DMS 273 (cell line): ENCODE measurements at regions not wholly inside any gene's neighbourhood (a gene's known extent, or its start where the extent isn't known, plus 50 kb on each side); places are given as distances from the start of the nearest gene placed in this dataset.

Source experiments
- DNase-seq: peaks from one replicate; lab custom pipeline; 2025; ENCODE audit not compliant: unreplicated experiment; lab: John Stamatoyannopoulos, UW

DNA sequence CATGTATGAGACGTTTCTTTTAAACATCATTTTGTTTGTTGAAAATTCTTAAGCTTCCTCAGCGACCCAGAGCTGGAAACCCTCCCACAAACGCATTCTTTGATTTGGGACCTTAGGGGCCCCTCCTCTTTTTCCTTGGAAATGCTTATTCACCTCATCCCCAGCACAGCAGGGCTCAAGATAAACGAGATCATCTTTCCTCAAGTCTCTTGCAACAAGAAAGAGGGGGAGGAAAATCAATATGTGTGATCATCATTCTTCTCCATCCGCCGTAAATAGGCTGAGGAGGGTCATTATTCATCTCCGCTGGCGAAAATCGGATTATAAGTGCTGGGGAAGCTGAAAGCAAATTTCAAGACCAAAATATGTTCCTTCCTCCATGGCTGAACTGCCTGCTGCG is 1415.2 kb downstream of the AACS start:
- no peak for DNase-seq

DNA sequence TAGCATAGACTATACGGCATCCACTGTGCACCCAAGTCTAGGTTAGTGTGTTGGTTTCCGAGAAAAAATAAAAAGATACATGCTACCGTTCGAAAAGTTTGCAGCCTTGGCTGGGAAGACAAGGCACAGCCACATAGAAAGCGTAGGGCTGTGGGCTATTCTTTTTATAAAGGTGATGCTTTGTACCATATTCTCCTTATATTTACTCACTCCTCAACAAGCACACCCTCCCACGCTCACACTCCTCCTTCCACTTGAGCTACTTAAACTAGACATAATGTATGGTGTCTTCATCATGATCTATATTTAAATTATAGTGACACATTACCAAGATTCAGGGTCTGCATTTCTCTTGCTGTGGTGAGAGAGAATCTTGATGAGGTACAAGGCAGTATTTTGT is 1416.5 kb downstream of the AACS start:
- DNase-seq = no peak

DNA sequence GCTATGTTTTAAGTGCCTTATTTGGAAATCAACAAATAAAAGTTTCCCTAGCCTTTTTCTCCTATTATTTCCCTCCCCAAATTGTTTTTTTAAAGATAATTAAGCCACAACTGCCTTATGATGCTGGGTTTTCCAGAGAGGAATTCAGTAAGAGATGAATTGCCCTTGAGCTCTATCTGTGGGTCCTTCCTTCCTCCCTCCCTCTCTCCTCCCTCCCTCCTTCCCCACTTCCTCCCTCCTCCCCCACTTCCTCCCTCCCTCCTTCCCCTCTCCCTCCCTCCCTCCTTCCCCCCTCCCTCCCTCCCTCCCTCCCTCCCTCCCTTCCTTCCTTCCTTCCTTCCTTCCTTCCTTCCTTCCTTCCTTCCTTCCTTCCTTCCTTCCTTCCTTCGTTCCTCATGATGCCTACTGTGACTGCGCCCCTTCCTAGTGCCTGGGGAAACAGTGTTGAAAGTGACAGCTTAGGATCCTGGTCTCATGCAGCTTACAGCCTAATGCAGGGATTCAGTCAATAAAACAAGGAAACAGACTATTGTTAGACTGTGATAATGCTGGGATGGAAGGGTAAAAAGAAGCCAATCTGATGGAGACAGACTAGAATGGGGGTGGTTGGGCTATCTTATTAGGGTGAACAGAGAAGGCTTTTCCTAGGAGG is 1417.1 kb downstream of the AACS start:
- no peak for DNase-seq

DNA sequence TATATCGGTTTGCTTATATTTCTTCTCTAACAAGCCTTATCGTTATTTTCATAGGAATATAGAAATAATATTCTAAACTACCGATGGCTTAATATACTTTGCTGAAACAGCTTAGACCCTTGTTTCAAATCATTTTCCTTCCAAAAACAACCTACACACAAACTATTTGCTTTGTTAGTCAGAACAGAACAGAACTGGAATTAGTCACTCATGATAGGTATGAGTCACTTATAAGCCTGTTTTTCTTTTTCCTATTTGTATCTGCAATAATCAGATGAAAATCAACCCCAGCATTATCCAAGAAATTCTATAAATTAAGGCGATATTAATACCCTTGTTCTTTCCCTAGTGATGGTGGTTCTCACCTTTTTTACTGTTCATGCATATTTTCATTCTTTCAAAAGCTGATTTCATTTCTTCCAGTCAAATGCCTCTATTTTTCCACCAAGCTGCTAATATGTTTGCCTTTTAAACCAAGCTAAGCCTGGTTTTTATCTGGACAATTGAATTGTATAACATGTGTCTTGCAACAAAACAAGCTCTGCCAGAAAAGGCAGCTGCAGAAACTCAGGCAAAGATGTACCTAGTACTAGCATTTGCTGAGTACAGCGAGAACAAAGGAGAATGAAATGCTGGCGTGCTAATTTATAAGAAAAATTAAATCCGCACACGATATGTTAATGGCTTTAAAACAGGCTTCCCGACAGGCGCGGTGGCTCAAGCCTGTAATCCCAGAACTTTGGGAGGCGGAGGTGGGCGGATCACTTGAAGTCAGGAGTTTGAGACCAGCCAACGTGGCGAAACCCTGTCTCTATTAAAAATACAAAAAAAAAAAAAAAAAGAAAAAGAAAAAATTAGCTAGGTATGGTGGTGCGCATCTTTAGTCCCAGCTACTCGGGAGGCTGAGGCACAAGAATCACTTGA is 1418.2 kb downstream of the AACS start:
- no peak for DNase-seq

GRCh38 chr12:126487431-126487980 is 1422.3 kb downstream of the AACS start:
- no peak for DNase-seq

GRCh38 chr12:126488806-126489205 is 1423.6 kb downstream of the AACS start:
- no peak for DNase-seq

GRCh38 chr12:126492181-126492580 is 1426.9 kb downstream of the AACS start:
- DNase-seq = no peak

GRCh38 chr12:126493366-126494108 is 1428.3 kb downstream of the AACS start:
- DNase-seq = no peak

DNA sequence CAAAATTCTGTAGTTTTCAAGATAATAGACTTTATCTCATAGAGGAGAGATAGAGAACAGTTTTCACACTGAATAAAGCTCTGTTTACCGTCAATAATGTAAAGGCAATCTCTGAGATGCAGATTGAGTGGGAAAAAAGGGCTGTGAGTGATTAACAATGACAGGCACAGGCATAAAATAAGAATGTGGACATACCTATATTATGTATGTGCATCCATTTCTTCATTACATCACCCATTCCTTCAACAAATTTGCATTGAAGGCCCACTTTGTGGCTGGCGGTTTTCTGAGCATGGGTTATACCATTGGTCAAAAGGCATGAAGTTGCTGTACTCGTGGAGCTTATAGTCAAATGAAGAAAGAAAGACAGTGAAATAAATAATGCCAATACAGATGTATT is 1431.0 kb downstream of the AACS start:
- no peak for DNase-seq

DNA sequence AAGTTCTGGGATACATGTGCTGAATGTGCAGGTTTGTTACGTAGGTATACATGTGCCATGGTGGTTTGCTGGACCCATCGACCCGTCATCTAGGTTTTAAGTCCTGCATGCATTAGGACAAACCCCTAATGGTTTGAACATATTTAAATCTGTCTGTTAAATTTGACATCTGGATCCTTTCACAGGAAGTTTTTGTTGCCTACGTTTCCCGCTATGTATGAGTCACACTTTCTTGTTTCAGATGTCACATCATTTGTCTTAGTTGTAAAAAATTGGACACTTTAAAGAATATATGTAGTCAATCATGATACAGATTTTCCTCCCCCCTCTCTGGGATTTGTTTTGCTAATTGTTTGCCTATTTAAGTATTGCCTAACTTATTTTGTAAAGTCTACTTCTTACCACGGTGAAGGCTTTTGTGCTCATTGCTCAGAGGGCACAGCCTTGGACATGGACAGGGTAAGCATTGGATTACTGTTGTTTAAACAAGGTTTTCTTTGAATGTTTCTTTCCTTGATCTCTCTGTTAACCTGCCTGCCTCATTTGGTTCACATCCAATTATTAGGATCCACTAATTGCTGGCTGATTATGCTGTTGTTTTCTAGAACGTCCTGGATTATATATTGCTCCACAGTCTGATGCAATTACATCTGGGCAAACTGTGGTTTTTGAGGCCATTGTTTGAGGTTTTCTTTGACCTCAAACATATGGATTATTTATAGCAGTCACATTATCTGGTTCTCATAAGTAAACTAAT is 1441.4 kb downstream of the AACS start:
- no peak for DNase-seq

DNA sequence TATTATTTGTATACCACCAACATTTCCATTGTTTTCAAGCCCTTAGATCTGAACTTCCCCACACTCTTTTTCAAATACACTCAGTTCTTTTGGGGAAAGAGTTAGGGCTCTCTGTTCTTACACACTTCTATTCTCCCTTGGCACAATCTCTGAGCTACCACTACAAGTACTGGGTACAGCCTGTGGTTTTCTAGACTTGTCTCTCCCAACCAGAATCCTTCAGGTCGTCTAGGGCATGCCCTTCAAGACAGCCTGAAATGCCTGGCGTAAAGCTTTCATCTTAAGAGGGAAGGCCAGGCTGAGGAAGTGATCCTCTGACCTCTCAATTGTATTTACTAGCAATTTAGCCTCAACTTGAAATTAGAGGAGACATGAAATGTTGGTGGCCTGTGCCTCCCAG is 1442.0 kb downstream of the AACS start:
- no peak for DNase-seq

DNA sequence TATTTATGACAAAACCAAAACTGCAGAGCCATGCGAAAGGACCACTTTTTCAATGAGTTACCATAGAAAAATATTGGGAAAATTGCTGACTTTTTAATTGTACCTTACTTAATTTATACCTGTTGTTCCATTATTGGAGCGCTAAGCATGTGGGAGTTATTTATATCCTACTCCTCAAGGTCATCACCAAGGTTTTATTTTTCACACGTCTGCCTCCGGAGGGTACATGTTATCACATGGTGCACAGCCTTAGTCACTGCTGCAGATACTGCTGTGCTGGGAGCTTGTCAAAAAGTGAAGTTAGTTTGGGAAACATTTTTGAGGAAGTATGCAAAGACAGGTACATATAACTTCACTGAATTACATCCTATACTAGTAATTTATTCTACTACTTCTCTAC is 1444.3 kb downstream of the AACS start:
- DNase-seq = no peak

DNA sequence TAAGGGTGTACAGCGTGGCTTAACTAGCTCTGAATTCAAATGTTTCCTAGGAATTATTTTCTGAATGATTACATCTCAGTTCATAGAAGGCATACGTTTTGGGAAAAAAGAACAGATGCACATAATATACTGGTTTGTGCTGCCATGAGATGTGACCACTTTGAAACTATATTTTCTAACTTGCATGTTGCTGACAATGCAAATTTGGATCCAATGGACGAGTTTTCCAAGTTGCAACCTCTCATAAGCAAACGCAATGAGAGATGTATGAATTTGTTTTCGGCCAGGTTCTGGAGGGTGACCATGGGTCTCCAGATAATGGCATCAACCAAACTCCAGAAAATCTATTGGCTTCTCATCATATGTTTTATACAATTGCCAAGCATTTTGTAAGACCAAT is 1445.4 kb downstream of the AACS start:
- DNase-seq = no peak

DNA sequence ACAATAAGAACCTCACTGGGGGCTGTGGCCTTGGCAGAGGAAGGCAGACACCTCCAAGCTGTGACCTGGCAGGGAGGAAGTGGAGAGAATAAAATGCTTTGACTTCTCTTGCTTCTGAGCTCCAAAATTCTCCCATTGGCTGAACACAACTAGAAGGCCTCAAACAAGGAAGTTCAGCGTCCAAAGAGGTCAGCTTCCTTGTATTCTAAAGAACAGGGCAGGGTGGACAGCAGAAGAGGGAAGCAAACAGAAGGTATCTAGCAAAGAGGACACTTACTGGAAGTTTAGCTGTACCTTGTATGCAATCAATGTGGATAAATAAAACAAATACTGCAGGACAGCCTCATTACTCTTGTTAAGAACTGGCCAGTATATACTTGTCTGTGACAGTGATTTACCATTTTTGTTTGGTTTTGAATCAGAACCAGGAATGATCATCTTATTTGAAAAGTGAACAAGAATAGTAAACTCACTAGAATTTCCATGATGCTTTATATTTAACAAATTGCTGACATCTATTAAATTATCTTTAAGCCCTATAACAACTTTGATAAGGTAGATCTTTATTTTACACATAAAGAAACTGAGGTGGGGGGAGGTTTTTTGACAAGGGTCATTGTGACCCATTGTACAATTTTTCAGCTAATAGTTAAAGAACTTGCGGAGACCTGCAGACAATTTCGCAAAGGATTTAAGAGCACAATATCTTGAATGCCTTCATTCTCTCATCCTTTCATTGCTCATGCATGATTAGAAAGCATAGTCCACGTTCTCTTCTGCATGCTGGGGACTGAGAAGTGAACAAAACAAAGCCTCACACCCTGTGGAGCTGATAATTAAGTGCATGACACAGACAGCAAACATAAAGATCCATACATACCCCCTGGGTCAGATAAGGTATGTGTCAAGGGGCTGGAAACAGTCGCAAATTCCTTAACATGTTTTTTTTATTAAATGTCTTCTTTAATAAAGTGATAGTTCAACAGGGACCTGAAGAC is 1448.0 kb downstream of the AACS start:
- DNase-seq = no peak

DNA sequence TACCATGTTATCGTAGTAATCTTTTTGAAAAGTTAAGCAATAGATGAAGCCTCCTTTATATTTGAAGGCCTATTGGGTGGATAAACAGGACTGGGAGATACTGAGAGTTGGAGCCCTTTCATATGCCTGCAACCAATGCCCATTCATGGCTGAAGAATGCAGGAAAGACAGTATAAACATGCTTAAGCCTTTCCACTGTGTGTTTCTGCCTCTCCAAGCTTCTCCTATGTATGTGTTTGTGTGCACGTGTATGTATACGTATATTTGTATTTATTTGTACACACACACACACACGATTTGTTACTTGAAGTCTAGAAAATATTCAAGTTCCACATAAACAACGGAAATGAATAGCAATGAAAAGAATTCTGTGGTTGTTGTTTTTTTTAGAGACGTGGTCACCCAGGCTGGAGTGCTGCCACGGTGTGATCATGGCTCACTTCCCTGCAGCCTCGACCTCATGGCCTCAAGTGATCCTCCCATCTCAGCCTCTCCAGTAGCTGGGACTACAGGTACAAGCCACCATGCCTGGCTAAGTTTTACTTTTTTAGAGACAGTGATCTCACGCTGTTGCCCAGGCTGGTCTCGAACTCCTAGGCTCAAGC is 1453.5 kb downstream of the AACS start:
- DNase-seq = no peak

DNA sequence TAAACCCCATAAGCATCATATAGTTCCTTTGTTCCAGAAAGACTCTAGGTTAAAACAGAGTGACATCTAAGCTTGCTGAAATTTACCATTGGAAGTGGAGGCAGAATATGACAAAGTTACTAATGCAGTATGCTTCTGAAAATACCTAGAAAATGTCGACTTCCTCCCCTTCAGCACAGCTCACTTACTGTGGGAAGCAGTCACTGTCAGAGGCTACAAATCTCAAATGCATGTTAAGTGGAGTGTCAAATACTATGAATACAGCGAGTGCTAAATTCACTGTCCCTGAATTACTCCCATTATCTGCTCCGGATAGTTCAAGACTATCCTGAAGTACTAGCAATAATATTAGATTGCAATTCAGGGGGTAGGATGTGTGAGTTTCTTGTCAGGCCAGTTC is 1454.6 kb downstream of the AACS start:
- no peak for DNase-seq

DNA sequence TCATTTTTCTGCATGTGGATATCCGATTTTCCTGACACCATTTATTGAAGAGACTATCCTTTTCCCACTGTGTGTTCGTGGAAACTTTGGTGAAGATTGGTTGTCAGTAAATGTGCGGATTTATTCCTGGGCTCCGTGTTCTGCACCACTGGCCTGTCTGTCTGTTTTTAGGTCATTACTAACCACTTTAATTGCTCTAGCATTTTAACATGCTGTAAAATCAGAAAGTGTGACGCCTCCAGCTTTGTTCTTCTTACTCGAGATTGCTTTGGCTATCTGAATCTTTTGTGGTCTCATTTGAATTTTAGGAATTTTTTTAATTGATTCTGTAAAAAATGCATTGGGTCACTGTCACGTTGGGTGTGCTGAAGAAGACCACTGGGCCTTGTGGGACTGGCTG is 1458.7 kb downstream of the AACS start:
- no peak for DNase-seq

GRCh38 chr12:126534495-126534894 is 1469.3 kb downstream of the AACS start:
- DNase-seq = no peak

DNA sequence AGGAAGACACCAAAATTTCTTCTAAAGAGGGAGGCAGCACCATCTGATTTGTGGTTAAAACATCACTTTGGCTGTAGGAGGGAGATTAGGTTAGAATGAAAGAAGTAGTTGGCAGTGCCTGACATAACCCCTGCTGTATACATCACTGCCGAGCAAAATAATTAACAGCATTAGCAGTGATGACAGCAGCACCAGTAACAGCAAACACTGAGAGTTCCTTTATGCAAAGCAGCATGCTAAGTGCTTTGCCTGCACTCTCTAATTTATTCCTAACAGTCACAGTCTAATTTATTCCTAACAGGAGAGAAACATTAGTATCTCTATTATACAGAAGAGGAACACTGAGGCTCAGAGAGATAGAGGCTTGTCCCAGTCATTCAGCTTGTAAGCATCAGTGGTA is 1469.7 kb downstream of the AACS start:
- no peak for DNase-seq
